ENCODE measurements at regions not wholly inside any gene's neighbourhood (a gene's known extent, or its start where the extent isn't known, plus 50 kb on each side); places are given as distances from the start of the nearest gene placed in this dataset.
"Not testable (repeated sequence)": the region's sequence is repeated elsewhere in the genome, so short reads cannot be mapped to it uniquely, and the experiment has no call there.

DNA sequence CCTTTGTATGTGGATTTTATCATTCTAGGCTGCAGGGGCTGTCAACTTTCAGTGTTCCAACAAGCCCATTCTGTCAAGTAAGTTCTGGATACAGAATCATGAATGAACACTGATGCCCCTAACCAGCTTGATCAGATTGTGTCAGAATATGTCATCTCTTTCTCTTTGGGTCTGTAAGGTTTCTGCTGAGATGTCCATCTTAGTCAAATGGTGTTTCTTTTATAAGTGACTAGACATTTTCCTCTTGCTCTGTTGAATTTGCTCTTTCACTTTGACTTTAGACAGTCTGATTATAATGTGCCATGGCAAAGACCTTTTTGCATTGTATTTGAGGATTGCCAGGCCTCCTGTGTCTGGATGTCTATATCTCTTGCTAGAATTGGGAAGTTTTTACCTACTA, 660.9 kb upstream of the CBLB start:
- TF ChIP-seq, protein P1, sequence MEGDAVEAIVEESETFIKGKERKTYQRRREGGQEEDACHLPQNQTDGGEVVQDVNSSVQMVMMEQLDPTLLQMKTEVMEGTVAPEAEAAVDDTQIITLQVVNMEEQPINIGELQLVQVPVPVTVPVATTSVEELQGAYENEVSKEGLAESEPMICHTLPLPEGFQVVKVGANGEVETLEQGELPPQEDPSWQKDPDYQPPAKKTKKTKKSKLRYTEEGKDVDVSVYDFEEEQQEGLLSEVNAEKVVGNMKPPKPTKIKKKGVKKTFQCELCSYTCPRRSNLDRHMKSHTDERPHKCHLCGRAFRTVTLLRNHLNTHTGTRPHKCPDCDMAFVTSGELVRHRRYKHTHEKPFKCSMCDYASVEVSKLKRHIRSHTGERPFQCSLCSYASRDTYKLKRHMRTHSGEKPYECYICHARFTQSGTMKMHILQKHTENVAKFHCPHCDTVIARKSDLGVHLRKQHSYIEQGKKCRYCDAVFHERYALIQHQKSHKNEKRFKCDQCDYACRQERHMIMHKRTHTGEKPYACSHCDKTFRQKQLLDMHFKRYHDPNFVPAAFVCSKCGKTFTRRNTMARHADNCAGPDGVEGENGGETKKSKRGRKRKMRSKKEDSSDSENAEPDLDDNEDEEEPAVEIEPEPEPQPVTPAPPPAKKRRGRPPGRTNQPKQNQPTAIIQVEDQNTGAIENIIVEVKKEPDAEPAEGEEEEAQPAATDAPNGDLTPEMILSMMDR (IDR thresholded peaks at IDR 0.05): no peak
- DNase-seq (ENCODE audit: low spot score) (no peak), ATAC-seq (ENCODE audit: insufficient number of reproducible peaks, low FRiP score, low read depth) (no peak)
- Histone ChIP-seq H3K4me1 (ENCODE audit: control insufficient read depth in 1 of 2, low read depth in 2 of 2) (no peaks in the 10 kb centered on the region), H3K27ac (no peak overlapping the region), H3K4me3 (no peak overlapping the region), H3K27me3 (replicated peaks; ENCODE audit: insufficient read depth) (no peaks in the 10 kb centered on the region), H3K9me3 (no peaks in the 10 kb centered on the region), H3K36me3 (no peaks in the 10 kb centered on the region)

DNA sequence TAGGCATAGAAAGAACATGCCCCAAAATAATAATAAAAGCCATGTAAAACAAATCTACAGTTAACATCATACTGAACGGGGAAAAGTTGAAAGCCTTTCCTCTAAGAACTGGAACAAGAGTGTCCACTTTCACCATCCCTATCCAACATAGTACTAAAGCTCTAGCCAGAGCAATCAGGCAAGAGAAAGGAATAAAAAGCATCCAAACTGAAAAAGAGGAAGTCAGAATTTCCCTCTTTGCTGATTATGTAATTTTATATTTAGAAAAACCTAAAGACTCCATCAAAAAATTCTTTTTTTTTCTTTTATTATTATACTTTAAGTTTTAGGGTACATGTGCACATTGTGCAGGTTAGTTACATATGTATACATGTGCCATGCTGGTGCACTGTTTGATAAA, 661.6 kb upstream of the CBLB start:
- no peak for ATAC-seq (ENCODE audit: insufficient number of reproducible peaks, low FRiP score, low read depth)
- TF ChIP-seq, protein P1 (IDR thresholded peaks at IDR 0.05): no peak
- no peaks in the 10 kb centered on the region for H3K9me3 ChIP-seq
- H3K4me3 ChIP-seq: no peak overlapping the region
- H3K36me3 ChIP-seq: no peaks in the 10 kb centered on the region
- no peak overlapping the region for H3K27ac ChIP-seq
- DNase-seq (ENCODE audit: low spot score): no peak
- no peaks in the 10 kb centered on the region for H3K27me3 ChIP-seq (replicated peaks; ENCODE audit: insufficient read depth)
- H3K4me1 ChIP-seq (ENCODE audit: control insufficient read depth in 1 of 2, low read depth in 2 of 2): no peaks in the 10 kb centered on the region

DNA sequence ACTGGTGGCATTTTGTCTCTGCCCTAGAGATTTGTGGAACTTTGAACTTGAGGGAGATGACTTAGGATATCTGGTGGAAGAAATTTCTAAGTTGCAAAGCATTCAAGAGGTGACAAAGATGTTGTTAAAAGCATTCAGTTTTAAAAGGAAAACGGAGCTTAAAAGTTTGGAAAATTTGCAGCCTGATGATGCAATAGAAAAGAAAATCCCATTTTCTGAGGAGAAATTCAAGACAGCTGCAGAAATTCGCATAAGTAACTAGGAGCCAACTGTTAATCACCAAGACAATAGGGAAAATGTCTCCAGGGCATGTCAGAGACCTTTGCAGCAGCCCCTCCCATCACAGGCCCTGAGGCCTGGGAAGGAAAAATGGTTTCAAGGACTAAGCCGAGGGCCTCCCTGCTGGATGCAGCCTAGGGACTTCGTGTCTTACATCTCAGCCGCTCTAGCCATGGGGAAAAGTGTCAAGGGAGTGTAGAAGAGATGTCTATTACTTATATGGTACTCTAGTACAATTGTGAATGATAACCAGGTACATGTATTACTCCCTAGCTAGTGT, 663.0 kb upstream of the CBLB start:
- not testable (repeated sequence) for H3K4me1 ChIP-seq (ENCODE audit: control insufficient read depth in 1 of 2, low read depth in 2 of 2); H3K27ac ChIP-seq; H3K27me3 ChIP-seq (replicated peaks; ENCODE audit: insufficient read depth); H3K4me3 ChIP-seq; H3K9me3 ChIP-seq; DNase-seq (ENCODE audit: low spot score); ATAC-seq (ENCODE audit: insufficient number of reproducible peaks, low FRiP score, low read depth); H3K36me3 ChIP-seq

DNA sequence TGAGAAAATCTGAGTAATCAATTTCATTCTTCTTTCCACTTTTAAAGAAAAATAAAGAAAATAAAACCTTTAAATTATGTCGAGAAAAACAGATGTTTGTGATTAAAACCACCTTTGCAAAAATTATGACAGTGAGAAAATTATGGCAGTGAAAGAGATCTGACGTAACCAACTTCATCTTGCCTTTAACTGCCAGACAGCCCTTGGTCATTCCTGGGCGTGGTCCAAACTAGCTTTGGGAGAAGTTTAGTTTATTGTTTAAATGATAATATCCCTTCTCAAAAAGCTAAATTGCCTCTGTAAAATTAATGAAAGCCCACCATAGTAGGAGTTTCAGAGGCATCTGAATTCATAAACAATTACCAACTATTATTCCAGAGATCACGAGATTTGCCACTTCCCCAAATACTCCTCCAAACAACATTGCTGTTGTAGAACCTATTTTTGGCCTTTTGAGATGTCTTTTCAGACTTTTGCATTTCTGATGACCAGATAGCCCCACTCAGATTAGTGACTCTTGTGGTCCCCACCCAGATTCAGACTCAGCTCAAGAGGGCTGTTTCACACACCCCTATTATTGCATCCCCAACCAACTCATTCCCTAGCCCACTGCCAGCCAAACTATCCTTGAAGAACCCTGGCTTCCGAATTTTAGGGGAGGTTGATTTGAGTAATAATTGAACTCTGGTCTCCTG, 664.4 kb upstream of the CBLB start:
- H3K9me3 ChIP-seq: no peaks in the 10 kb centered on the region
- ATAC-seq (ENCODE audit: insufficient number of reproducible peaks, low FRiP score, low read depth) (no peak), DNase-seq (ENCODE audit: low spot score) (no peak)
- no peak overlapping the region for H3K27ac ChIP-seq
- no peak overlapping the region for H3K4me3 ChIP-seq
- H3K4me1 ChIP-seq (ENCODE audit: control insufficient read depth in 1 of 2, low read depth in 2 of 2): no peaks in the 10 kb centered on the region
- no peaks in the 10 kb centered on the region for H3K36me3 ChIP-seq
- H3K27me3 ChIP-seq (replicated peaks; ENCODE audit: insufficient read depth): no peaks in the 10 kb centered on the region
- TF ChIP-seq, protein P1 (IDR thresholded peaks at IDR 0.05): no peak

DNA sequence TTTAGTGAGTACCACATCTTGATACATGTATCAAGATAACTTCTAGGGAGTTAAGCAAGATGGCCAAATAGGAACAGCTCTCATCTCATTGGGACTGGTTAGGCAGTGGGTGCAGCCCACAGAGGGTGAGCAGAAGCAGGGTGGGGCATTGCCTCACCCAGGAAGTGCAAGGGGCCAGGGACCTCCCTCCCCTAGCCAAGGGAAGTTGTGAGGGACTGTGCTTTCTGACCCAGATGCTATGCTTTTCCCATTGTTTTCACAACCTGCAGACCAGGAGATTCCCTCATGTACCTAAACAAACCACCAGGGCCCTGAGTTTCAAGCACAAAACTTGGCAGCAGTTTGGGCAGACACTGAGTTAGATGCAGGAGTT, 665.0 kb upstream of the CBLB start:
- no peak for ATAC-seq (ENCODE audit: insufficient number of reproducible peaks, low FRiP score, low read depth)
- Histone ChIP-seq H3K9me3 (no peaks in the 10 kb centered on the region), H3K4me3 (no peak overlapping the region), H3K4me1 (ENCODE audit: control insufficient read depth in 1 of 2, low read depth in 2 of 2) (no peaks in the 10 kb centered on the region), H3K27me3 (replicated peaks; ENCODE audit: insufficient read depth) (no peaks in the 10 kb centered on the region), H3K27ac (no peak overlapping the region), H3K36me3 (no peaks in the 10 kb centered on the region)
- no peak for DNase-seq (ENCODE audit: low spot score)
- TF ChIP-seq, protein P1 (IDR thresholded peaks at IDR 0.05): no peak

DNA sequence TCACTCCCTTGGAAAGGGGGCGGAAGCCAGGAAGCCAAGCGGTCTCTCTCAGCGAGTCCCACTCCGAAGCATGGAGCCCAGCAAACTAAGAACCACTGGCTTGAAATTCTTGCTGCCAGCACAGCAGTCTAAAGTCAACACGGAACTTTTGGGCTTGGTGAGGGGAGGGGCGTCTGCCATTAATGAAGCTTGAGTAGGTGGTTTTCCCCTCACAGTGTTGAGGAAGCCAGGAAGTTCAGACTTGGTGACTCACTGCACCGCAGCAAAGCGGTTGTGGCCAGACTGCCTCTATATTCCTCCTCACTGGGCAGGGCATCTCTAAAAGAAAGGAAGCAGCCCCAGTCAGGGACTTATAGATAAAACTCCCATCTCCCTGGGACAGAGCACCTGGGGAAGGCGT, 665.4 kb upstream of the CBLB start:
- no peaks in the 10 kb centered on the region for H3K9me3 ChIP-seq
- H3K4me1 ChIP-seq (ENCODE audit: control insufficient read depth in 1 of 2, low read depth in 2 of 2): no peaks in the 10 kb centered on the region
- TF ChIP-seq, protein P1 (IDR thresholded peaks at IDR 0.05): no peak
- DNase-seq (ENCODE audit: low spot score) (no peak), ATAC-seq (ENCODE audit: insufficient number of reproducible peaks, low FRiP score, low read depth) (no peak)
- H3K27ac ChIP-seq: no peak overlapping the region
- no peaks in the 10 kb centered on the region for H3K36me3 ChIP-seq
- no peaks in the 10 kb centered on the region for H3K27me3 ChIP-seq (replicated peaks; ENCODE audit: insufficient read depth)
- H3K4me3 ChIP-seq: no peak overlapping the region
